ENCODE measurements at regions not wholly inside any gene's neighbourhood (a gene's known extent, or its start where the extent isn't known, plus 50 kb on each side); places are given as distances from the start of the nearest gene placed in this dataset.
"Not testable (repeated sequence)": the region's sequence is repeated elsewhere in the genome, so short reads cannot be mapped to it uniquely, and the experiment has no call there.

- Mint-ChIP-seq H3K4me3 (ENCODE audit: unreplicated experiment) (no peak overlapping the region), H3K27ac (ENCODE audit: unreplicated experiment) (no peak overlapping the region), H3K4me1 (ENCODE audit: low read depth, unreplicated experiment) (no peaks in the 10 kb centered on the region), H3K36me3 (ENCODE audit: insufficient read depth, unreplicated experiment) (no peaks in the 10 kb centered on the region), H3K9me3 (ENCODE audit: unreplicated experiment) (no peaks in the 10 kb centered on the region), H3K27me3 (ENCODE audit: insufficient read depth, unreplicated experiment) (peaks cover 3% of the 10 kb centered on the region)
- POLR2A ChIA-PET: no interaction called here
- TF ChIP-seq CTCF (IDR thresholded peaks at IDR 0.05; ENCODE audit: insufficient read depth in 1 of 2, low read depth in 1 of 2, low read length in 1 of 2, severe bottlenecking in 1 of 2, unreplicated experiment in 1 of 2): no peak
- Histone ChIP-seq H3K36me3 (ENCODE audit: control insufficient read depth, insufficient read depth, low read length) (no peaks in the 10 kb centered on the region), H3K9me3 (no peaks in the 10 kb centered on the region), H3K4me3 (ENCODE audit: low read depth, low read length) (no peak overlapping the region), H3K4me1 (no peaks in the 10 kb centered on the region), H3K27me3 (replicated peaks; ENCODE audit: control insufficient read depth, insufficient read depth, low read length) (no peaks in the 10 kb centered on the region)
- no peak for DNase-seq
- intact Hi-C loops (cut with micrococcal nuclease; ENCODE audit: unreplicated experiment): no loop called here
- no TSS peak for BruUV-seq (replicated peaks)
- CTCF ChIA-PET: no interaction called here
Measured at GRCh38 chr18:38751211-38751610, 1185.6 kb upstream of the CELF4 start.

- H3K27ac Mint-ChIP-seq (ENCODE audit: unreplicated experiment): no peak overlapping the region
- Histone ChIP-seq H3K4me1 (no peaks in the 10 kb centered on the region), H3K9me3 (no peaks in the 10 kb centered on the region), H3K36me3 (ENCODE audit: control insufficient read depth, insufficient read depth, low read length) (no peaks in the 10 kb centered on the region), H3K4me3 (ENCODE audit: low read depth, low read length) (no peak overlapping the region), H3K27me3 (replicated peaks; ENCODE audit: control insufficient read depth, insufficient read depth, low read length) (no peaks in the 10 kb centered on the region)
- ChIA-PET CTCF (no interaction called here), POLR2A (no interaction called here)
- intact Hi-C loops (cut with micrococcal nuclease; ENCODE audit: unreplicated experiment): no loop called here
- no peak overlapping the region for H3K4me3 Mint-ChIP-seq (ENCODE audit: unreplicated experiment)
- no peaks in the 10 kb centered on the region for H3K4me1 Mint-ChIP-seq (ENCODE audit: low read depth, unreplicated experiment)
- no peaks in the 10 kb centered on the region for H3K9me3 Mint-ChIP-seq (ENCODE audit: unreplicated experiment)
- peaks cover 3% of the 10 kb centered on the region for H3K27me3 Mint-ChIP-seq (ENCODE audit: insufficient read depth, unreplicated experiment)
- no peak for TF ChIP-seq CTCF (IDR thresholded peaks at IDR 0.05; ENCODE audit: insufficient read depth in 1 of 2, low read depth in 1 of 2, low read length in 1 of 2, severe bottlenecking in 1 of 2, unreplicated experiment in 1 of 2)
- no peak for DNase-seq
- no peaks in the 10 kb centered on the region for H3K36me3 Mint-ChIP-seq (ENCODE audit: insufficient read depth, unreplicated experiment)
- no TSS peak for BruUV-seq (replicated peaks)
Measured at GRCh38 chr18:38750751-38751150, 1185.2 kb upstream of the CELF4 start.

GRCh38 chr18:38747153-38747552 is 1181.6 kb upstream of the CELF4 start:
- Mint-ChIP-seq H3K27me3 (ENCODE audit: insufficient read depth, unreplicated experiment) (peaks cover 2% of the 10 kb centered on the region), H3K36me3 (ENCODE audit: insufficient read depth, unreplicated experiment) (no peaks in the 10 kb centered on the region), H3K9me3 (ENCODE audit: unreplicated experiment) (no peaks in the 10 kb centered on the region), H3K27ac (ENCODE audit: unreplicated experiment) (no peak overlapping the region), H3K4me1 (ENCODE audit: low read depth, unreplicated experiment) (no peaks in the 10 kb centered on the region), H3K4me3 (ENCODE audit: unreplicated experiment) (no peak overlapping the region)
- intact Hi-C loops (cut with micrococcal nuclease; ENCODE audit: unreplicated experiment): no loop called here
- Histone ChIP-seq H3K36me3 (ENCODE audit: control insufficient read depth, insufficient read depth, low read length) (no peaks in the 10 kb centered on the region), H3K4me3 (ENCODE audit: low read depth, low read length) (no peak overlapping the region), H3K9me3 (no peaks in the 10 kb centered on the region), H3K27me3 (replicated peaks; ENCODE audit: control insufficient read depth, insufficient read depth, low read length) (no peaks in the 10 kb centered on the region), H3K4me1 (no peaks in the 10 kb centered on the region)
- POLR2A ChIA-PET: no interaction called here
- TF ChIP-seq CTCF (IDR thresholded peaks at IDR 0.05; ENCODE audit: insufficient read depth in 1 of 2, low read depth in 1 of 2, low read length in 1 of 2, severe bottlenecking in 1 of 2, unreplicated experiment in 1 of 2): no peak
- CTCF ChIA-PET: no interaction called here
- DNase-seq: no peak
- BruUV-seq (replicated peaks): no TSS peak

GRCh38 chr18:38720181-38720580 is 1154.6 kb upstream of the CELF4 start:
- H3K9me3 Mint-ChIP-seq (ENCODE audit: unreplicated experiment); POLR2A ChIA-PET; H3K27me3 Mint-ChIP-seq (ENCODE audit: insufficient read depth, unreplicated experiment); H3K36me3 ChIP-seq (ENCODE audit: control insufficient read depth, insufficient read depth, low read length); H3K4me1 ChIP-seq; H3K4me3 Mint-ChIP-seq (ENCODE audit: unreplicated experiment); DNase-seq; H3K27ac Mint-ChIP-seq (ENCODE audit: unreplicated experiment); H3K36me3 Mint-ChIP-seq (ENCODE audit: insufficient read depth, unreplicated experiment); CTCF ChIA-PET; BruUV-seq (replicated peaks); H3K27me3 ChIP-seq (replicated peaks; ENCODE audit: control insufficient read depth, insufficient read depth, low read length); H3K9me3 ChIP-seq; intact Hi-C loops (cut with micrococcal nuclease; ENCODE audit: unreplicated experiment); H3K4me3 ChIP-seq (ENCODE audit: low read depth, low read length); H3K4me1 Mint-ChIP-seq (ENCODE audit: low read depth, unreplicated experiment): not testable (repeated sequence)

Data from Caco-2 (cell line).